HG02642 (cell line): ENCODE measurements at regions not wholly inside any gene's neighbourhood (a gene's known extent, or its start where the extent isn't known, plus 50 kb on each side); places are given as distances from the start of the nearest gene placed in this dataset.
"Not testable (repeated sequence)": the region's sequence is repeated elsewhere in the genome, so short reads cannot be mapped to it uniquely, and the experiment has no call there.

Experiments used
- ATAC-seq: cut with Tn5 transposase; IDR thresholded peaks from one replicate; pipeline ENCODE4 v1.9.1; 2021; ENCODE audit warnings: mild to moderate bottlenecking; ENCODE audit not compliant: unreplicated experiment, poor library complexity

GRCh38 chr18:55737266-55737665 is 149.3 kb upstream of the TCF4 start:
- ATAC-seq = no peak

- no peak for ATAC-seq
Measured at GRCh38 chr18:55735969-55736368, 148.0 kb upstream of the TCF4 start.

GRCh38 chr18:55735199-55735855 is 147.3 kb upstream of the TCF4 start:
- no peak for ATAC-seq

- no peak for ATAC-seq
Measured at GRCh38 chr18:55732227-55733106, 144.5 kb upstream of the TCF4 start.

- no peak for ATAC-seq
Measured at GRCh38 chr18:55731594-55732042, 143.6 kb upstream of the TCF4 start.

GRCh38 chr18:55721006-55721405 is 133.0 kb upstream of the TCF4 start:
- ATAC-seq = not testable (repeated sequence)

- no peak for ATAC-seq
Measured at GRCh38 chr18:55713707-55714106, 125.7 kb upstream of the TCF4 start.

GRCh38 chr18:55706898-55707297 is 118.9 kb upstream of the TCF4 start:
- no peak for ATAC-seq

GRCh38 chr18:55699233-55699765 is 111.3 kb upstream of the TCF4 start:
- ATAC-seq = no peak

GRCh38 chr18:55696811-55697210 is 108.8 kb upstream of the TCF4 start:
- ATAC-seq = no peak

GRCh38 chr18:55695091-55695490 is 107.1 kb upstream of the TCF4 start:
- no peak for ATAC-seq

- ATAC-seq = no peak
Measured at GRCh38 chr18:55694291-55694690, 106.3 kb upstream of the TCF4 start.

- ATAC-seq = no peak
Measured at GRCh38 chr18:55688030-55688429, 100.0 kb upstream of the TCF4 start.

- ATAC-seq = no peak
Measured at GRCh38 chr18:55687106-55687505, 99.1 kb upstream of the TCF4 start.

GRCh38 chr18:55685638-55686037 is 97.6 kb upstream of the TCF4 start:
- no peak for ATAC-seq

GRCh38 chr18:55672574-55673361 is 84.8 kb upstream of the TCF4 start:
- no peak for ATAC-seq

- no peak for ATAC-seq
Measured at GRCh38 chr18:55665506-55665905, 77.5 kb upstream of the TCF4 start.

GRCh38 chr18:55664758-55665400 is 76.9 kb upstream of the TCF4 start:
- ATAC-seq = not testable (repeated sequence)

- ATAC-seq = no peak
Measured at GRCh38 chr18:55663891-55664290, 75.9 kb upstream of the TCF4 start.

GRCh38 chr18:55658598-55658997 is 70.6 kb upstream of the TCF4 start:
- no peak for ATAC-seq
